CD4-positive, alpha-beta T cell treated with Interleukin-4 for 1 hour (primary cell): ENCODE measurements at regions not wholly inside any gene's neighbourhood (a gene's known extent, or its start where the extent isn't known, plus 50 kb on each side); places are given as distances from the start of the nearest gene placed in this dataset.
"Not testable (repeated sequence)": the region's sequence is repeated elsewhere in the genome, so short reads cannot be mapped to it uniquely, and the experiment has no call there.

ENCODE experiments used
- DNase-seq, 2 donors: peaks; one replicate each; pipeline ENCODE4 v3.0.0-alpha.2; 2020 to 2022

GRCh38 chr11:116360221-116360941, 412.4 kb downstream of the BUD13 start:
- DNase-seq = no peak

GRCh38 chr11:116357784-116358544, 414.8 kb downstream of the BUD13 start:
- no peak for DNase-seq

GRCh38 chr11:116356451-116356850, 416.3 kb downstream of the BUD13 start:
- no peak for DNase-seq

GRCh38 chr11:116355104-116355503, 417.7 kb downstream of the BUD13 start:
- DNase-seq = no peak

GRCh38 chr11:116353589-116353988, 419.2 kb downstream of the BUD13 start:
- no peak for DNase-seq

GRCh38 chr11:116352881-116353280, 419.9 kb downstream of the BUD13 start:
- DNase-seq = no peak

- DNase-seq = peak in 1 of 2 donors; percentile 32
Observed at GRCh38 chr11:116348226-116348625, 424.6 kb downstream of the BUD13 start.

- DNase-seq = no peak
Observed at GRCh38 chr11:116345575-116345974, 427.2 kb downstream of the BUD13 start.

GRCh38 chr11:116344601-116345000, 428.2 kb downstream of the BUD13 start:
- no peak for DNase-seq

GRCh38 chr11:116343270-116343669, 429.5 kb downstream of the BUD13 start:
- peak in 1 of 2 donors; percentile 12 for DNase-seq

- DNase-seq = no peak
Observed at GRCh38 chr11:116342148-116342547, 430.6 kb downstream of the BUD13 start.

- DNase-seq = no peak
Observed at GRCh38 chr11:116339306-116340098, 433.3 kb downstream of the BUD13 start.

GRCh38 chr11:116338500-116338899, 434.3 kb downstream of the BUD13 start:
- not testable (repeated sequence) for DNase-seq

GRCh38 chr11:116336540-116336939, 436.2 kb downstream of the BUD13 start:
- no peak for DNase-seq

GRCh38 chr11:116335891-116336290, 436.9 kb downstream of the BUD13 start:
- DNase-seq = no peak

GRCh38 chr11:116335078-116335477, 437.7 kb downstream of the BUD13 start:
- DNase-seq = no peak

- no peak for DNase-seq
Observed at GRCh38 chr11:116334596-116334995, 438.2 kb downstream of the BUD13 start.

- no peak for DNase-seq
Observed at GRCh38 chr11:116333001-116333535, 439.7 kb downstream of the BUD13 start.

GRCh38 chr11:116332391-116332790, 440.4 kb downstream of the BUD13 start:
- no peak for DNase-seq

GRCh38 chr11:116331381-116331780, 441.4 kb downstream of the BUD13 start:
- DNase-seq = no peak

GRCh38 chr11:116330439-116331185, 442.2 kb downstream of the BUD13 start:
- DNase-seq = no peak

- DNase-seq = no peak
Observed at GRCh38 chr11:116329354-116330090, 443.3 kb downstream of the BUD13 start.
